OCI-LY1 (cell line): ENCODE measurements at regions not wholly inside any gene's neighbourhood (a gene's known extent, or its start where the extent isn't known, plus 50 kb on each side); places are given as distances from the start of the nearest gene placed in this dataset.
"Not testable (repeated sequence)": the region's sequence is repeated elsewhere in the genome, so short reads cannot be mapped to it uniquely, and the experiment has no call there.

Experiments used
- H2AFZ ChIP-seq: fragments of 200-600 bp; sonication (generic), shearing (Covaris generic); 2 replicates; pipeline ENCODE4 v1.6.0; 2014; ENCODE audit warnings: antibody characterized with exemption, mild to moderate bottlenecking, low read length
- H3F3A ChIP-seq: fragments of 200-600 bp; sonication (generic), shearing (Covaris generic); 2 replicates; pipeline ENCODE4 v1.6.0; 2014; ENCODE audit warnings: mild to moderate bottlenecking, antibody characterized with exemption, low read length, moderate library complexity; ENCODE audit not compliant: insufficient read depth
- H3K27ac ChIP-seq: fragments of 200-600 bp; sonication (generic); 2 replicates; pipeline ENCODE4 v1.5.1; 2014; ENCODE audit warnings: low read length, mixed run types, mild to moderate bottlenecking, low read depth; ENCODE audit not compliant: poor library complexity, severe bottlenecking
- H3K27me3 ChIP-seq: fragments of 200-600 bp; sonication (generic); 2 replicates; pipeline ENCODE4 v1.6.0; 2014; ENCODE audit warnings: antibody characterized with exemption, mild to moderate bottlenecking, low read length, moderate library complexity; ENCODE audit not compliant: insufficient read depth
- H3K36me3 ChIP-seq: fragments of 200-600 bp; sonication (generic); 2 replicates; pipeline ENCODE4 v1.6.1; 2014; ENCODE audit warnings: mild to moderate bottlenecking, antibody characterized with exemption, low read length, moderate library complexity, mixed read lengths; ENCODE audit not compliant: insufficient read depth
- H3K4me1 ChIP-seq: fragments of 200-600 bp; sonication (generic); 2 replicates; pipeline ENCODE4 v1.5.1; 2014; ENCODE audit warnings: mild to moderate bottlenecking, low read length, moderate library complexity; ENCODE audit not compliant: insufficient read depth, severe bottlenecking
- H3K4me2 ChIP-seq: fragments of 200-600 bp; sonication (generic), shearing (Covaris generic); 2 replicates; pipeline ENCODE4 v1.6.1; 2014; ENCODE audit warnings: low read length
- H3K4me3 ChIP-seq: fragments of 200-600 bp; sonication (generic); 2 replicates; pipeline ENCODE4 v1.5.1; 2014; ENCODE audit warnings: low read length, low read depth, mild to moderate bottlenecking, mixed read lengths; ENCODE audit not compliant: poor library complexity, severe bottlenecking
- H3K79me2 ChIP-seq: fragments of 200-600 bp; shearing (Covaris generic); 2 replicates; pipeline ENCODE4 v1.6.1; 2016; ENCODE audit warnings: mixed run types, low read length, mixed read lengths; ENCODE audit not compliant: insufficient read depth
- H3K9ac ChIP-seq: fragments of 200-600 bp; sonication (generic), shearing (Covaris generic); 2 replicates; pipeline ENCODE4 v1.6.1; 2014; ENCODE audit warnings: mild to moderate bottlenecking, low read length, mixed read lengths
- H3K9me2 ChIP-seq: fragments of 200-600 bp; sonication (generic), shearing (Covaris generic); 2 replicates; pipeline ENCODE4 v1.6.1; 2014; ENCODE audit warnings: low read depth, mild to moderate bottlenecking, low read length, mixed read lengths
- H3K9me3 ChIP-seq: fragments of 200-600 bp; shearing (Covaris generic); 2 replicates; pipeline ENCODE4 v1.6.1; 2014; ENCODE audit warnings: low read length, mixed read lengths
- H4K20me1 ChIP-seq: fragments of 200-600 bp; sonication (generic), shearing (Covaris generic); 2 replicates; pipeline ENCODE4 v1.6.0; 2016; ENCODE audit warnings: mild to moderate bottlenecking, low read length; ENCODE audit not compliant: insufficient read depth
- CTCF ChIP-seq: fragments of 200-600 bp; sonication (generic), shearing (Covaris generic); IDR thresholded peaks from 2 replicates; pipeline ENCODE4 v1.5.1; 2017; ENCODE audit warnings: mild to moderate bottlenecking, antibody characterized with exemption, low read length, moderate library complexity, mixed read lengths
- EZH2 ChIP-seq: fragments of 200-600 bp; sonication (generic), shearing (Covaris generic); IDR thresholded peaks from 2 replicates; pipeline ENCODE4 v1.8.0; 2017; ENCODE audit warnings: borderline replicate concordance, mixed run types, mild to moderate bottlenecking, antibody characterized with exemption, low read length, moderate library complexity, mixed read lengths

- no peaks in the 10 kb centered on the region for H3K4me1 ChIP-seq
- H3K9ac ChIP-seq: no peak overlapping the region
- H3K9me2 ChIP-seq: no peaks in the 10 kb centered on the region; the same call in 1 of the 2 replicates
- no peaks in the 10 kb centered on the region for H3K27me3 ChIP-seq
- no peaks in the 10 kb centered on the region for H3K9me3 ChIP-seq
- no peak overlapping the region for H3K4me2 ChIP-seq
- H4K20me1 ChIP-seq: no peaks in the 10 kb centered on the region
- no peaks in the 10 kb centered on the region for H3K79me2 ChIP-seq
- no peak overlapping the region for H3K4me3 ChIP-seq
- H3K27ac ChIP-seq: no peak overlapping the region
- H3F3A ChIP-seq: no peaks in the 10 kb centered on the region
- TF ChIP-seq EZH2 (no peak), CTCF (no peak)
- no peaks in the 10 kb centered on the region for H3K36me3 ChIP-seq
- H2AFZ ChIP-seq: no peak overlapping the region
Measured at GRCh38 chr13:80877944-80878241, 537.0 kb upstream of the SPRY2 start.

GRCh38 chr13:80877209-80877943, 536.5 kb upstream of the SPRY2 start:
- Histone ChIP-seq H3K27me3 (no peaks in the 10 kb centered on the region), H3K79me2 (no peaks in the 10 kb centered on the region), H3K4me3 (no peak overlapping the region), H3K9me2 (no peaks in the 10 kb centered on the region; the same call in 1 of the 2 replicates), H2AFZ (no peak overlapping the region), H3F3A (no peaks in the 10 kb centered on the region), H3K4me2 (no peak overlapping the region), H4K20me1 (no peaks in the 10 kb centered on the region), H3K27ac (no peak overlapping the region), H3K36me3 (no peaks in the 10 kb centered on the region), H3K4me1 (no peaks in the 10 kb centered on the region), H3K9ac (no peak overlapping the region), H3K9me3 (no peaks in the 10 kb centered on the region)
- TF ChIP-seq CTCF (no peak), EZH2 (no peak)

- TF ChIP-seq CTCF (no peak), EZH2 (no peak)
- Histone ChIP-seq H3K4me3 (no peak overlapping the region), H3K9me3 (no peaks in the 10 kb centered on the region), H3K9ac (no peak overlapping the region), H3K27me3 (no peaks in the 10 kb centered on the region), H3K4me2 (no peak overlapping the region), H3K79me2 (no peaks in the 10 kb centered on the region), H3K9me2 (no peaks in the 10 kb centered on the region), H2AFZ (no peak overlapping the region), H3F3A (no peaks in the 10 kb centered on the region), H3K4me1 (no peaks in the 10 kb centered on the region), H4K20me1 (no peaks in the 10 kb centered on the region), H3K36me3 (no peaks in the 10 kb centered on the region), H3K27ac (no peak overlapping the region)
Measured at GRCh38 chr13:80873589-80873988, 532.7 kb upstream of the SPRY2 start.

GRCh38 chr13:80871971-80872370, 531.0 kb upstream of the SPRY2 start:
- H3K4me3 ChIP-seq, H3K9ac ChIP-seq, H3K9me2 ChIP-seq, H2AFZ ChIP-seq, H3K27me3 ChIP-seq, H3K27ac ChIP-seq, H3K9me3 ChIP-seq, H3K79me2 ChIP-seq, H3K4me1 ChIP-seq, H3K36me3 ChIP-seq, H3K4me2 ChIP-seq, H4K20me1 ChIP-seq, H3F3A ChIP-seq: not testable (repeated sequence)
